Activated naive CD8-positive, alpha-beta T cell treated with anti-CD3 and anti-CD28 coated beads, Interleukin-2, amount 50 U/mL, for 24 hours (primary cell): ENCODE measurements at regions not wholly inside any gene's neighbourhood (a gene's known extent, or its start where the extent isn't known, plus 50 kb on each side); places are given as distances from the start of the nearest gene placed in this dataset.

Experiments used
- ATAC-seq: fragments of 150-1000 bp; cut with Tn5 transposase; one replicate; pipeline ENCODE4 v1.10.0; 2021
- DNase-seq: peaks from one replicate; pipeline ENCODE4 v3.0.0; 2021
- H3K27ac Mint-ChIP-seq: one replicate; pipeline ENCODE4 v1.8.0; 2021; ENCODE audit warnings: mild to moderate bottlenecking, mixed read lengths
- H3K27me3 Mint-ChIP-seq: one replicate; pipeline ENCODE4 v1.8.0; 2021; ENCODE audit warnings: mixed read lengths
- H3K36me3 Mint-ChIP-seq: one replicate; pipeline ENCODE4 v1.8.0; 2021; ENCODE audit warnings: low read depth, mixed read lengths
- H3K4me1 Mint-ChIP-seq: one replicate; pipeline ENCODE4 v1.8.0; 2021; ENCODE audit warnings: mixed read lengths
- H3K4me3 Mint-ChIP-seq: one replicate; pipeline ENCODE4 v1.8.0; 2021; ENCODE audit warnings: mild to moderate bottlenecking, moderate library complexity, mixed read lengths
- H3K9me3 Mint-ChIP-seq: one replicate; pipeline ENCODE4 v1.8.0; 2021; ENCODE audit warnings: mixed read lengths

DNA sequence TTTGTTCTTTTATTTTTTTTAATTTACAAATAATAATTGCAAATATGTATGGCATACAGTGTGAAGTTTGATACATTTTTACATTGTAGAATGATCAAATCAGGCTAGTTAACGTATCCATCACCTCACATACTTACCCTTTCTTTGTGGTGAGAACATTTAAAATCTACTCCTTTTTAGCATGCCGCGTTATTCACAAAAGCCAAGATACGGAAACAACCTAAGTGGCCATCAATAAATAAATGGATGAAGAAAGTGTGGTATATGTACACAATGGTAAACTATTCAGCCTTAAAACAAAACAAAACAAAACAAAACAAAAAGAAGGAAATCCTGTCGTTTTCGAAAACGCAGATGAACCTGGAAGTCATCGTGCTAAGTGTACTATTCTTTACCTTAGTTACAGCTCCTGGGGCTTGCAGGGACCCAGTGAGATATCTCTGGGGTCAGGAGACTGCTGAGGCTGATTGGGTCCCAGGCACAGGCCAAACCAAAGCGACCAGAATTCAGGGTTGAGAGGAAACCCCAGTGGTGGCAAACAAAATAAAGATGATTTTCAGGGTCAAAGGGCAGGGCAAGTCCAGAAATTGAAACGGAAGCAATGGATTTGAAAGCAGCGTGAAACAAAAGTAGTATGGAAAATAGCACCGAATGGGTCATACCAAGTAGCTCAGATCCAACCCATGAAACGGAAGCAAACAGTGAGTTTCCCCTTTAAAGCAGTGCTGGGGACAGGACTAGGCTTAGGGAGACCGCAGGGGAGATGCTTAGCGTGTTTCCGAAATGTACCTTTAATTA lies 188.2 kb downstream of the PLPP3 start:
- no peak for DNase-seq
- Mint-ChIP-seq H3K36me3 (no peaks in the 10 kb centered on the region), H3K4me3 (no peak overlapping the region), H3K27me3 (peaks cover 4% of the 10 kb centered on the region), H3K27ac (no peak overlapping the region), H3K4me1 (no peaks in the 10 kb centered on the region), H3K9me3 (peaks cover 7% of the 10 kb centered on the region)
- no peak for ATAC-seq

DNA sequence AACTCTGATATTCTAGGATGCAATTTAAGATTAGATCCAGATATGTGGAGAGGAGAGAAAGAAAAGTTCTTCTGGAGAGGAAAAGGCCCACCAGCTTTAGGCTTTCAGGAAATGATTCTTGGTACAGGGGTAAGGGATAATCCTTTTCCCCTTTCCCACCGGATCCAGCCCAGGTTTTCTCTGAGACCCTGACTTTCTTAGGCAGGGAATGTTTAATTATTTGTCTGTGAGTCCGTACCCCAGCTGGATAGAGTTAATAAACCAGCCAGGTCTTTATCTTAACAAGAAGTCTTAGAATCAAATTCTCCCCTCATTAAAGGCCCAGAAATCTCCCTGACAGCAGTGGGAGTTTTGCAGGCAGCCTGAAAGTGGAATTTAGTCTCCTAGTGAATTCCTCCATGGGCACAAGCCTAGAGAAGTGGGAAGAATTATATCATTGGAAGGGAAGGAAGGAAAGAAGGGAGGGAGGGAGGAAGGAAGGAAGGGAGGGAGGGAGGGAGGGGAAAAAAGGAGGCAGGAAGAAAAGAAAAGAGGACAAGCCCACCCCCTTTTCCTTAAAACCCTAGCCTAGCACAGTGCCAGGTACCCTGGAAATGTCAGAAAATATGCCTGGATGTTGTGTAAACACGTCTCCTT lies 189.0 kb downstream of the PLPP3 start:
- no peak for DNase-seq
- Mint-ChIP-seq H3K4me1 (no peaks in the 10 kb centered on the region), H3K27me3 (peaks cover 2% of the 10 kb centered on the region)

DNA sequence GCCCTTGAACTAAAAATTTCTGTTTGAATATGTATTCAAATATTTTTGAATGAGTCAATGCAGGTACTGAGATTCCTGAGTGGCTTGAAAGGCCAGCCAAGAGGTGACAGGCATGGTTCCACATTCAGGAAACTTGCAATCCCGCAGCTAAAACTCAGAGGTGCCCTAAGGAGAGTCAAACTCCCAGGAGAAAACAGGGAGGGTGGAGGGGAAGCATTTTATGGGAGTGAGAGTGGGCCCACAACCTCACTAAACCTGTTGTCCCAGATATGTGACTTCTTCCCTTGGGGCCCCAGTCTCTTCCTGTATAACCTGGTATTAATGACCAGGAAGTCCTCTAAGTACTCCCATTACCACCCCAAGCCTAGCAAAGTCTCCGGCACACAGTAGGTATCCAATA lies 189.6 kb downstream of the PLPP3 start:
- no peaks in the 10 kb centered on the region for H3K4me1 Mint-ChIP-seq
- peaks cover 2% of the 10 kb centered on the region for H3K27me3 Mint-ChIP-seq
- H3K9me3 Mint-ChIP-seq: peaks cover 7% of the 10 kb centered on the region
- no peak overlapping the region for H3K27ac Mint-ChIP-seq
- DNase-seq: no peak
- no peaks in the 10 kb centered on the region for H3K36me3 Mint-ChIP-seq
- no peak for ATAC-seq
- no peak overlapping the region for H3K4me3 Mint-ChIP-seq

More for the DNA sequence above, 189.0 kb downstream of the PLPP3 start:
- Mint-ChIP-seq H3K27ac (no peak overlapping the region), H3K4me3 (no peak overlapping the region), H3K36me3 (no peaks in the 10 kb centered on the region), H3K9me3 (peaks cover 7% of the 10 kb centered on the region)
- ATAC-seq: no peak

DNA sequence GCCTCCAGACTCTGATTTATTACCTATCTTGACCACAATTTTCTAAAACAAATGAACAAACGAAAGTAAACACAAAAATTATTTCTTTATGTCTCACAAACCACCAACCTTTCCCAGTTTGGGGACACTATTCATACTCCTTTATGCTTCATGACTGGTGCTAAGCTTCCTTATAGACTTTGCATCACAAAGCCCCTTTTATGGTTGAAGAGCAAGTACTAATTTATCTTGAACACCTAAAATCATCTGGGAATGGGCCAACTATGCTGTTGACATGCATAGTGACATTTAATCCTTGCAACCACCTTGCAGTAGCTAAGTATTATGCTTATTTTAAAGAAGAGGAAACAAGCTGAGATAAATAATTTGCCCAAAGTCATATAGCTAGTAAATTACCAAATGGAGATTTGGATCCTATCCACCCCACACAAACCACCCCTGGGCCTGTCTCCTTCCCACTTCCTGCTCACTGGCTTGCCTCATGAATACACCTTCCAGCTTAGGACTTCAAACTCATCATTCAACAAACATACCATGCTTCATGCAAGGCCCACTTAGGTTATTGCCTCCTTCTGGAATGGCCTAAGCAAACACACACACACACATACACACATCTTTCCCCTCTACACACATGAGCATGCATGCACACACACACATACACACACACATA lies 192.2 kb downstream of the PLPP3 start:
- Mint-ChIP-seq H3K27me3 (peaks cover 2% of the 10 kb centered on the region), H3K36me3 (no peaks in the 10 kb centered on the region), H3K4me1 (no peaks in the 10 kb centered on the region), H3K4me3 (no peak overlapping the region), H3K9me3 (peaks cover 7% of the 10 kb centered on the region), H3K27ac (no peak overlapping the region)
- ATAC-seq: no peak
- no peak for DNase-seq

DNA sequence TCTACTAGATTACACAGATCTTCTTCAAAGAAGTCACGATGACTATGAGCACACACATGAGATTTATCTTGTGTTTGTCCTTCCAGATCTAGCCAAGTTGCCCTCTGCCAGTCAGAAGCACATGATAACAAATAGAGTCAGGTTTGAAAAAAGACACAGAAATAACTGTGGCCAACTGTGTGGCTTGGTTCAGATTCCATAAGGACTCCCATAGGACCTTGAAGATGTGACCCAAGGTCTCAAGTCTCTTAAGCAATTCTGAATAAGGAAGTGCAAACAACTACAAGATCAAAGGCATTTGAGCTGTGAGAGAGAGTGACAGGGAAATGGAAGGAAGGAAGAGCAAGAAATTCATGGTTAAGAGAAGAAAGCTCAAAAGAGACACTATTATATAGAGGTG lies 194.0 kb downstream of the PLPP3 start:
- H3K4me3 Mint-ChIP-seq: no peak overlapping the region
- DNase-seq (no peak), ATAC-seq (no peak)
- H3K36me3 Mint-ChIP-seq: no peaks in the 10 kb centered on the region
- H3K27ac Mint-ChIP-seq: no peak overlapping the region
- H3K4me1 Mint-ChIP-seq: no peaks in the 10 kb centered on the region
- peaks cover 7% of the 10 kb centered on the region for H3K9me3 Mint-ChIP-seq
- peaks cover 2% of the 10 kb centered on the region for H3K27me3 Mint-ChIP-seq

DNA sequence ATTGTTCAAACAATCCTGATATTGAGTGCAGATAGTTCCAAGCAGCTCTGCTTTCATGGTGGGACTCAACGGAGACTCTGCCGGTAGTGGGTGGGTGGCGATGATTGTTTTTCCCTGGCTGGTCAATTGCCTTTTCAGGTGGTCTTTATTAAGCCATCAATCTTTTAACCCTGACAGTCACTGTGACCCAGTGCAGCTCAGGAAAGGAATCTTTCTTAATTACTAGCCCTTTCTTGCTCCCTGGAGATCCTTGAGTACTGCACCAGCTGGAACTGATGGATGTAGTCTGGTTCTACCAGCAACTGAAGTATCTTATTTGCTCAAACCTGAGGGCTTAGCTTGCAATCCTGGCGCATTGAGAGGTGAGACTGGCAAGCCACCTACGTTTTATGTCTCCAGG lies 196.4 kb downstream of the PLPP3 start:
- no peak for DNase-seq
- ATAC-seq: no peak
- Mint-ChIP-seq H3K36me3 (no peaks in the 10 kb centered on the region), H3K4me3 (no peak overlapping the region), H3K27ac (no peak overlapping the region), H3K9me3 (no peaks in the 10 kb centered on the region), H3K4me1 (no peaks in the 10 kb centered on the region), H3K27me3 (peaks cover 2% of the 10 kb centered on the region)

DNA sequence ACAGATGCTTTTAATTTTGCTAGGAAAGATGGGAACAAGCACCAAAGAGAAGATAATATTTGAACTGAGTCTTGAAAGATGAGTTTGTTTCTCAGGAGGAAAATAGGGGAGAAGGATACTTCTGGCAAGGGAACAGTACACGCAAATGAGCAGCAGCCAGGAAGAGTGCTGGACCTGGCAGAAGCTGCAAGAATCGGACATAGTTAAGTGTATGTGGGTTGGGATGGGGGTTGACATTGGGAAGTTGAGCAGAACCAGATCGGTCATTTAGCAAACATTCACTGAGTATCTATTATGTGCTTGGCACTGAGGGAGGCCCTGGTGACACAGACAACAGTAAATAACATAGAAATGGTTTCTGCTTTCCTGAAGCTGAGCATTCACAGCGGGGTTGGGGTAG lies 198.8 kb downstream of the PLPP3 start:
- H3K36me3 Mint-ChIP-seq: no peaks in the 10 kb centered on the region
- DNase-seq (no peak), ATAC-seq (no peak)
- no peak overlapping the region for H3K4me3 Mint-ChIP-seq
- H3K4me1 Mint-ChIP-seq: no peaks in the 10 kb centered on the region
- no peaks in the 10 kb centered on the region for H3K9me3 Mint-ChIP-seq
- H3K27me3 Mint-ChIP-seq: peaks cover 9% of the 10 kb centered on the region
- no peak overlapping the region for H3K27ac Mint-ChIP-seq

DNA sequence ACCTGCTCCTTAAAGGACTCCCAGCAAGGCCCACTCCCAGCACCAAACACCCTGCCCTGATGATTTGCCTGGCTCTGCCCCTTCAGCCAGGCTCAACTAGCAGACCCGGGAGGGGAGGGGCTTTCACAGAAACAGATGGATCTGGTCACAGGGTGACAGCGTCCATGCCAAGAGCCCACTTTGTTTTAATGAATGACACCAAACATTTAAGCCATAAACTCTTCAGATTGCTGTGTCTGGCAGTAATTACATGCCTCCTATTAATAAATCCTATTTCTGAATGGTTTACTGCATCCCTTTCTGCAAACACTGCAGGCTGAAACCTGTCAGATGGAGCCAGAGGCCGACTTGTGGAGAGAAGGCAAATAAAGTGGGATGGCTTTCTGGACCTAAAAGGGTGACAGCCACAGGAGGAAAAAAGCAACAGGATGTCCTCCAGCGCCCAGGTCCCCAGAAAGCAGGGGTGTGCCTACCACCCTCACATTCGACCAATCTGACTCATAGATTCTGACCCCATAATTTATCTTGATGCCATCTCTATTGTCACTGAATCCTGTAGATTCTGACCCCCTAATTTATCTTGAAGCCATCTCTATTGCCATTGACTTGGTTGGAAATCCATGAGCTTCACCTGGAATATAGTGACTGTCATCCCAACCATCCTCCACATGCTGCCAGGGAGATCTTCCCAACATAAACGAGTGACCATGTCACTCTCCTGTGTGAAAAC lies 200.9 kb downstream of the PLPP3 start:
- no peaks in the 10 kb centered on the region for H3K9me3 Mint-ChIP-seq
- no peak overlapping the region for H3K4me3 Mint-ChIP-seq
- no peak overlapping the region for H3K27ac Mint-ChIP-seq
- no peaks in the 10 kb centered on the region for H3K4me1 Mint-ChIP-seq
- DNase-seq: no peak
- H3K36me3 Mint-ChIP-seq: no peaks in the 10 kb centered on the region
- ATAC-seq: no peak
- peaks cover 11% of the 10 kb centered on the region for H3K27me3 Mint-ChIP-seq

DNA sequence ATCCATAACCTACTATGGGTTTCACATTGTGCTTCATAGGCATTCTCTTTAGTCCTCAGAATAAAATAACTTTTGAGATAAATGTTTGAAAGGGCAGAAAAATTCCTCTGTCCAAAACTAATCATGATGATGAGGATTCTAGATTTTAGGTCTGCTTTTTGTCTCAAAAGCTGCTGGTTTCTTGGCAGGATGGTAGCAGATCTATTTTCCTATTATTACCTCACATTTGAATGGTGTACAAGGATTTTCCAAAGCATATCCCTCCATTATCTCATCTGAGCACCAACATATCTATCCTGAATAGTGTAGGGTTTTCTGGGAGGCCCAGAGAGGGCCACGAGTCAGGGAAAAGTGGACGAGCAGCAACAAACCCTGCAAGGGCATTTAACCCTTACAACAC lies 201.9 kb downstream of the PLPP3 start:
- ATAC-seq (no peak), DNase-seq (no peak)
- H3K4me1 Mint-ChIP-seq: no peaks in the 10 kb centered on the region
- H3K27me3 Mint-ChIP-seq: peaks cover 11% of the 10 kb centered on the region
- H3K27ac Mint-ChIP-seq: no peak overlapping the region
- H3K4me3 Mint-ChIP-seq: no peak overlapping the region
- H3K9me3 Mint-ChIP-seq: no peaks in the 10 kb centered on the region
- H3K36me3 Mint-ChIP-seq: no peaks in the 10 kb centered on the region

DNA sequence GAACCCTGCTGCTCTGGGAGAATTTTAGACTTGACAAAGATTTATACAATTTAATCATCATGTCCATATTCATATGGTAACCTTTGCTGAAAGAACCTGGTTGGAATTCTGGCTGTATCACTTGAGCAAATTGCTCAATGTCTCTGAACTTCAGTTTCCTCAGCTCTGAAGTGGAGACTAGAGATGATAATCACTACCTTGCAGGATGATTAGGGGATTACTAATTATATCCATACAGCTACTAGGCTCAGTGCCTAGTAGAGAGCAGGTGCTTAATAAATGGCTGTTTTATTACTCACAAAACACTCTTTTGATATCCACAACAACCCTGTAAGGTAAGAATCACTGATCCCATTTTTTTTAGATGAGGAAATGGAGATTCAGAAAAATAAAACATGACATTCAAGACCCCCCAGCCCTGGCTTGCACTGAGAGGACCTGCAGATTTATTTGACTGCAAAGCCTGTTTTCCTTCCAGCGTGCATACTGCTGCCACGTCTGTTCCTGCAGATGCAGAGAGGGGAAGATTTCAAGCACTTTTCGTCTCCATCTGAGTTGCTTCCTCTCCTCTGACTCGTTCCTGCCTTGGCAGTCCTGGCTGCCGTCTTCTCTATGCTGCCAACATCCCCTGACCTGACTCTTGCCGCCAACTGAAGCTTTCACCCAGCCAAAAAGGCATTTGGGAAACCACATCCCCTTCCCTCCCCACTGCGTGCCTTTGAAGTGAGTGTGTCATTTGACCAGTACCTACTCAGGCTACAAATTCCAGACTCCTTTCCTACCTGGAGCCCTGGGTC lies 203.0 kb downstream of the PLPP3 start:
- H3K4me1 Mint-ChIP-seq: no peaks in the 10 kb centered on the region
- H3K36me3 Mint-ChIP-seq: no peaks in the 10 kb centered on the region
- DNase-seq (no peak), ATAC-seq (no peak)
- H3K27ac Mint-ChIP-seq: no peak overlapping the region
- H3K27me3 Mint-ChIP-seq: peaks cover 11% of the 10 kb centered on the region
- no peaks in the 10 kb centered on the region for H3K9me3 Mint-ChIP-seq
- H3K4me3 Mint-ChIP-seq: no peak overlapping the region

DNA sequence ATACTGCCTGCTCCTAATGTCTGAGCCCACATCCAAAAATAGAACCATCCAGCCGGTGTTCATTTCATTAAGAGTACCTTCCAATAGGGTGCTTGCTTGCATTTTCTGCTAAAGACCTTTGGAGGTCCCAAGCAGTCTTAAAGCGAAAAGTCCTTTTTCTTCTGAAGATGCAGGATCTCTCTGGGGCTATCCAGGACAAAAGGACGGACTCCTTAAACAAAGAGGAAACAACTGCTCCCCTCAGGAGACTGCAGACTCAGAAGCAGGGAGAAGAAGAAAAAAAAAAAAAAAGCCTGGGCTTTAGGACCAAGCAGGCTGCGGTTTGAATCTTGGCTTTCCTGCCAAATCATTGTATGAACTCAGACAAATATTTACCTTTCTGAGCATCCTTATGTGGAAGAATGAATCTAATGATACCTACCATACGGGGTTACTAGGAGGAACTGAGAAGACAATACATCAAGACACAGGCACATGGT lies 204.0 kb downstream of the PLPP3 start:
- ATAC-seq: no peak

DNA sequence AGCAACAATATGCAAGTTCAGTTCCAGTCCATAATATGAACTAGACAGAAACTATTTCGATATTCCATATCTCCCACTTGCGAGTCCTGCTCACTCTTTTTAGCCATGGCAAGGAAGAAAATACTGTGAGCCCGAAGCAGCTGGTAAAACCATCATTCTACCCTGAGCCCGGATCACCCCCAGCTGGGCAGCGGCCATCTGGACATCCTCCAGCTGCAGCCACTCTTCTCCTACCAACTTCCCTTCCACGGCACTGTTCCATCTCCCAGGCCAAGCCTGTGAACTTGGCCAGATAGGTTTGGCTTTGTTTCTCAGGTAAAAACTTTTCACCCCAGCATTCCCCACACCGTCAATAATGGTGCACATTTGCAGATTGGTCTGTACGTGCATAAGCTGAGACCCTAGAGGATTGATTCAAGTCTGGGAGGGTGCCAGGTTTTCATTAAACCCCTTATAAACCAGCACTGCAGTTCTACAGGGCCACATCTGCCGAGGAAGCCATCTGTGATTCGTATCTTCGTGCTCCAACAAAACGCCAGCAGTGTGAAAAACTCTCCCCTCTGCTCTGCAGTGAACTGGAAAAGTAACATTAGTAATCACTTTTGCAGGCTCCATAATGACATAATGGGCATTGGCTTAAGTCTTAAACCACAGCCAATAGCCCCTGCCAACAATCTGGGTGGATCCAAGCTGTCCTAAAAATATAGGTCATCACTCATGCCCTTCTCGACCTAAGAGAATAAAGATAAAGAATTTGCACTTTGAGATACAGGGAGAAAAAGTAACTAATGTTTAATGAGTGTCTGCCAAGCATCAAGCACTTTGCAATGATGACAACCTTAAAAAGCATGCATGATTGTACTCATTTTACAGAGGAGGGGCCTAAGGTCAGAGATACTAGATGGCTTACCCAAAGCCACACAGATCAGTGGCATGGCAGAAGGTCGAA lies 205.1 kb downstream of the PLPP3 start:
- Mint-ChIP-seq H3K4me3 (no peak overlapping the region), H3K4me1 (no peaks in the 10 kb centered on the region), H3K9me3 (no peaks in the 10 kb centered on the region), H3K36me3 (no peaks in the 10 kb centered on the region), H3K27me3 (peaks cover 13% of the 10 kb centered on the region), H3K27ac (no peak overlapping the region)
- ATAC-seq (no peak), DNase-seq (no peak)

More for the DNA sequence above, 204.0 kb downstream of the PLPP3 start:
- Mint-ChIP-seq H3K4me1 (no peaks in the 10 kb centered on the region), H3K4me3 (no peak overlapping the region), H3K27me3 (peaks cover 13% of the 10 kb centered on the region), H3K27ac (no peak overlapping the region), H3K9me3 (no peaks in the 10 kb centered on the region), H3K36me3 (no peaks in the 10 kb centered on the region)
- DNase-seq: no peak

DNA sequence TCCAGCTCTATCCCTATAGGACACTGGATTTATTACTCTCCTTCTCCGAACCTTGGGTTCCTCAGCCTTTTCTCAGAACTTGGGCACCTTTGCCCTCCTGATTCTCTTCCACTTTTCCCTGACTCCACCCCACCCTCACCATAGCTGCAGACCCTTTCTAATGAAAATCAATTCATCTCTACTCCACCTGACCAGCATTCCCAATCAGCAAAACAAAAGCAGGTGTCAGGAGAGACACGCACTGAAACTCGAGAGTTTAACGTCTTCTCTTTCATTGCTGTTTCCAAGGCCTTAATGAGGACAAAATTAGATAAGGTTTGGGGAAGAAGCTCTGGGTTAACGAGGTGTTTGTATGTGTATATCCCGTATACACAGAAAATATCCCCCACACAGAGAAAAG lies 208.8 kb downstream of the PLPP3 start:
- DNase-seq: no peak
- no peaks in the 10 kb centered on the region for H3K36me3 Mint-ChIP-seq
- ATAC-seq: no peak
- no peaks in the 10 kb centered on the region for H3K9me3 Mint-ChIP-seq
- no peak overlapping the region for H3K4me3 Mint-ChIP-seq
- no peak overlapping the region for H3K27ac Mint-ChIP-seq
- no peaks in the 10 kb centered on the region for H3K4me1 Mint-ChIP-seq
- H3K27me3 Mint-ChIP-seq: peaks cover 4% of the 10 kb centered on the region
